Urinary bladder (tissue), 3 donors: ENCODE measurements at regions not wholly inside any gene's neighbourhood (a gene's known extent, or its start where the extent isn't known, plus 50 kb on each side); places are given as distances from the start of the nearest gene placed in this dataset.
"Not testable (repeated sequence)": the region's sequence is repeated elsewhere in the genome, so short reads cannot be mapped to it uniquely, and the experiment has no call there.

Source experiments
- DNase-seq: peaks from one replicate; pipeline ENCODE4 v3.0.0-alpha.2; 2015; ENCODE audit errors: extremely low spot score
- H3K27ac ChIP-seq: one replicate; pipeline ENCODE4 v1.5.1; 2013; ENCODE audit warnings: low read depth, mild to moderate bottlenecking, moderate library complexity
- H3K36me3 ChIP-seq: one replicate; pipeline ENCODE4 v1.6.1; 2013; ENCODE audit warnings: mild to moderate bottlenecking, moderate library complexity; ENCODE audit not compliant: insufficient read depth
- H3K4me1 ChIP-seq: one replicate; pipeline ENCODE4 v1.6.1; 2013; ENCODE audit warnings: mild to moderate bottlenecking, moderate library complexity; ENCODE audit not compliant: insufficient read depth
- H3K4me3 ChIP-seq: one replicate; pipeline ENCODE4 v1.5.1; 2013; ENCODE audit warnings: low read depth, low read length
- WGBS: extraction: QIAGEN DNeasy Blood & Tissue Kit; methylation state at CpG from one replicate; pipeline ENCODE4 v1.1.7; 2013; 5-methylcytosine and 5-hydroxymethylcytosine counted together
- donor health status: healthy with polysubstance abuse.
- donor health status: healthy.

DNA sequence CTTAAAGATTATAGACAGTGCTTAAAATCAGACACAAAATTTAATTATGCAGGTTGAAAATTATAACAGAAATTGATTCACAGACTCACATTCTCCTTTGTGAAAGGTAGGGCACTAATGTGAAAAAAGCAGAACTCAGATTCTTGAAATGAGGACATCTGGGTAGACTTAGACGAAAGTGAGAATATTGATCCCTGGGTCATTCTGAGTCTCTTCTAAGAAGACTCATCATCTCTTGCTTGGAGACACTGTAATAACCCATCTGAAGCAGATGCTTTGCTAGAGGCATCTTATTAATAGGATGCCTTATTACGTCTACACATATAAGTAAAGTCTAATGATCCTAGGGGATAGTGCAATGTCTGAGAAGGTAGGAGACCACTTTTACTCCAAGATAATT is 274.4 kb downstream of the HINT1 start:
- H3K4me1 ChIP-seq = no peaks in the 10 kb centered on the region

DNA sequence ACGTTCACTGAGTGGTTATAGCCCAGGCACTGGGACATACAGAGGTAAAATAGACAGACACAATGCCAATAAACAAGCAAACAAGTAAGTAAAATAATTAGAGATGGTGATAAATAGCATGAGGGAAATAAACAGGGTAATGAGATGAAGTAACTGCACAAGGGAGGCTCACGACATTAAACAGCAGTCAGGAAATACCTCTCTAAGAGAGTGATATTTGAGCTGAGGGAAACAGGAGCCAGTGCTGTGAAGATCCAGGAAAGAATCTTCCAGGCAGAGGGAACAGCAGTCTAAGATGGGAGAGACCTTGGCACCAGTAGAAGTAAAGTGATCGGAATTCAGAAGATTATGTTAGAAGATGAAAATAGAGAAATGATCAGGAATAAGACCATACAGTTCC is 279.4 kb downstream of the HINT1 start:
- WGBS = 41% methylated on average over 3 of the region's 3 CpGs
- no peaks in the 10 kb centered on the region for H3K4me1 ChIP-seq

More for the DNA sequence above, 274.4 kb downstream of the HINT1 start:
- DNase-seq = no peak
- H3K36me3 ChIP-seq = no peaks in the 10 kb centered on the region
- WGBS = 98% methylated on average over 2 of the region's 2 CpGs
- H3K27ac ChIP-seq = no peak overlapping the region
- no peak overlapping the region for H3K4me3 ChIP-seq

DNA sequence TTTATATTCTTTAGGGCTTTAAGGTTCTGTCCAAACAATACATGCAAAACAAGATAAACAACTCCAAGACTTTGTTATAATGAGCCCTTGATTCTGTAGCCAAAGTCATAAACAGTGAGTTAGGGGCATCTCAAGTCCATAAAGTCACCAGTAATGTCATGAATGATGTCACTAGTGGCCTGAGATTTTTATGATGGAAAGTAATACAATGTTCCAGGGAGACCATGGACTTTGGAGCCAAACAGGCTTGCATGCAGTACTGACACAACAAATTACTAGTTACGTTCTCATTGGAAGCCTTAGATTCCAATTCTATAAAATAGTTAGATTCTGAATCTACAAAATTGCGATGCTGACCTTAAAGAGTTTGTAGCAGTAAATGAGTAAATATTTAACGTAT is 280.0 kb downstream of the HINT1 start:
- Histone ChIP-seq H3K27ac (no peak overlapping the region), H3K4me3 (no peak overlapping the region), H3K4me1 (no peaks in the 10 kb centered on the region), H3K36me3 (no peaks in the 10 kb centered on the region)
- 47% methylated on average over 3 of the region's 3 CpGs for WGBS
- peak; percentile 10 for DNase-seq

More for the DNA sequence above, 279.4 kb downstream of the HINT1 start:
- Histone ChIP-seq H3K36me3 (no peaks in the 10 kb centered on the region), H3K27ac (no peak overlapping the region), H3K4me3 (no peak overlapping the region)
- no peak for DNase-seq

DNA sequence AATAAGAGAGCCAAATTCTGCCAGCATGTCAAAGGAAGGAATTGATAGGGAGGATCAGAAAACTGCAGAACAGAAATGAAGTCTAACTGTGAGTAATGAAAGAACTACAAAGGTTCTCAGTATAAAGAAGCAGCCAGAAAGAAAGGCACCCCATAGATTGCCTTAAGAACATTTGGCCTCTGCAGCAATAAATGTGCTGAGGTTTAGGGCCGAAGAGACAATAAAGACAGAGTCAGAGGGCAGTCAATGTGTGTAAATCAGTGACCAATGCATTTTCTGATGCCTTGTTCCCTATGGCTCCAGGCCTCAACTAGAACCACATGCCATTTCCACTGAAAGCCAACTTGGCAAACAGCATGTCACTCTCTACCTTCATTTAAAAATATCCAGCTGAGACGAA is 281.0 kb downstream of the HINT1 start:
- H3K27ac ChIP-seq = no peak overlapping the region
- DNase-seq = no peak
- WGBS = 59% methylated on average over 2 of the region's 2 CpGs
- no peaks in the 10 kb centered on the region for H3K4me1 ChIP-seq
- H3K4me3 ChIP-seq = no peak overlapping the region
- no peaks in the 10 kb centered on the region for H3K36me3 ChIP-seq

DNA sequence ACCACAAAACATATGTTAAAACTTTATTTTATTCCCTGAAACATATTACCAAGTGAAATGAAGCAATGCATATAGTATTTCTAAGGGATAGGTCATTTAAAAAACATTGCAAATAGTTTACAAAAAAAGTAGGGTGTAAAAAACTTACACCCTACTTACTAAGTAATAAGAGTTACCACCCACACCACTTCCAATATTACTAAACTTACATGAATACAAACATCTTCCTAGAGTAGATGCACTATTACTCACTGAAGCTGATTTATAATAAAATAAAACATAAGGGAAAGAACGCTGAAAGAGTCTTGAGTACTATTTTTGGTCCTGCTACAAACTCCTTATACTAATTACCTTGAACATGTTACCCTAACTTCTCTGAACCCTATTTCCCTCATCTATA is 289.4 kb downstream of the HINT1 start:
- H3K4me3 ChIP-seq = no peak overlapping the region
- H3K36me3 ChIP-seq = no peaks in the 10 kb centered on the region
- 75% methylated on average over 1 of the region's 1 CpG for WGBS

DNA sequence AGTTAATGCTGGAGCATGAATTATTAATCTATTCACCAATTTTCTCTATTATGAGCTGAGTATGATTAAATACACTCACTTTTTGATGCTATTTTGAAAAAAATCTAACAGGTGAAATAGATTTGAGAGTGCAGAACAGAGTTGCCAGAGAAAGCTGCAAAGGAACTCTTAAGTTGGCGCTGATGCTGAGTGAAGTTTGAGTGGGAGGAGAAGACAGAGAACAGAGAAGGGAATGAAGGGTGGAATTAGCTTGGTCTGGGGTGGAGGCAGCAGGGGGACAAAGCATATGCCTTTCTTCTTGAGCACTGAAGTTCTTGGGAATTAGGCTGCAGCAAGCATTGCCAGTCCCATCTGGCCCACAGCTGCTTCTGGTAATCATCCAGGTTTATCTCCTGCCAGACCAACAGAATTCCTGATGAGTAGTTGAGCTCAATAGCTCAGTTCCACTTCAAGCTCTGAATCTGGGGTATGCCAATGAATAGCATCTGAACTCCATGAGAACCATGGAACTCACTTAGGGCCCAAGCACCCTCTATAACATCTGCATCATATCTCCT is 290.1 kb downstream of the HINT1 start:
- Histone ChIP-seq H3K36me3 (no peaks in the 10 kb centered on the region), H3K4me1 (no peaks in the 10 kb centered on the region), H3K4me3 (no peak overlapping the region), H3K27ac (no peak overlapping the region)
- 79% methylated on average over 1 of the region's 1 CpG for WGBS
- DNase-seq = no peak

More for the DNA sequence above, 289.4 kb downstream of the HINT1 start:
- no peak for DNase-seq
- Histone ChIP-seq H3K4me1 (no peaks in the 10 kb centered on the region), H3K27ac (no peak overlapping the region)

DNA sequence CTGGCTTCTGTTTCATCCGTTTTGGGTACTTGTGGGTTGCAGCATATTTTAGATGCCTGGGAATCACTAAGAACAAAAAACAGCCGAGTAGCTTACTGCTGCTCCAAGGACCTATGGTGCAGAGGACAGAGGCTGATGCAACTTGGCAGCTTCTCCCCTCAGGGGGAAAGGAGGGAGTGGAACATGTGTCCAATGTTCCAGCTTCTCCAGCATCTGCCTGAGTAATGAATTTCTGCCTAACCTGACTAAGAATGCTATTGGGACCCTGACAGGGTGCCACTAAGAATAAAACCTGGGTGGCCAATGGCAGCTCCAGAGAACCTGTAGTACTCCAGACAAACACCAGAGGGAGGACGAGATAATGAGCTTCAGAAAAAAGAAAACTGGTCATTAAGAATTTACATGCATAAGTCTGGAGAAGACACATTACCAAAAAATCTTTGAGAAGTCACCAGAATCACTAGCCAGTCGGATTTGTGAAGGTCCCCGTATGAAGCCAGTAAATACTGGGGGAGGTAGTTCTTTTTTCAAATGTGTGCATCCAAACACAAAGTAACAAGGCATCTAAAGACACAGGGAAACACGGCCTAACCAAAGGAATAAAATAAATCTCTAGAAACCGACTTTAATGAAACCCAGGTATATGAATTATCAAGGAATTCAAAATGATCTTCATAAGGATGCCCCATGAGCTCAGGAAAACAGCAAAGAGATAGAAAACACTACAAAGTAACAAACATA is 293.5 kb downstream of the HINT1 start:
- no peak overlapping the region for H3K27ac ChIP-seq
- 78% methylated on average over 7 of the region's 7 CpGs for WGBS
- DNase-seq = no peak
- H3K4me3 ChIP-seq = no peak overlapping the region
- no peaks in the 10 kb centered on the region for H3K36me3 ChIP-seq
- no peaks in the 10 kb centered on the region for H3K4me1 ChIP-seq

DNA sequence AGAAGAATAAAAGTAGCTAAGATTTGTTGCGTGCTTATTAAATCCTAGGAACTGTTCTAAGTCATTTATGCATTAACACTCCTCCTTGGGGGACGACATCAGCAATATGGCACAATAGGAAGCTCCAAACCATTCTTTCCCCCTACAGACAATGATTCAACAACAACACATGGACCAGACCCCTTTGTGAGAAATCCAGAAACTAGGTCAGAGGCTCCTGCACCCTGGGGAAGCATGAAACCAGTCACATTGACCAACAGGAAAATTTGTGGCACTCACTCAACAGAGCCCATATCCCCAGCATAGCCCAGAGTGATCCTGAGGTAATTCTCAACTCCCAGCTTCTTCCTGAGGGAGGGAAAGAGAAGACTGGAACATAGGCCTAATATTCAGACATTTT is 294.4 kb downstream of the HINT1 start:
- no peak for DNase-seq
- Histone ChIP-seq H3K4me3 (no peak overlapping the region), H3K27ac (no peak overlapping the region), H3K4me1 (no peaks in the 10 kb centered on the region), H3K36me3 (no peaks in the 10 kb centered on the region)
- 96% methylated on average over 2 of the region's 2 CpGs for WGBS

DNA sequence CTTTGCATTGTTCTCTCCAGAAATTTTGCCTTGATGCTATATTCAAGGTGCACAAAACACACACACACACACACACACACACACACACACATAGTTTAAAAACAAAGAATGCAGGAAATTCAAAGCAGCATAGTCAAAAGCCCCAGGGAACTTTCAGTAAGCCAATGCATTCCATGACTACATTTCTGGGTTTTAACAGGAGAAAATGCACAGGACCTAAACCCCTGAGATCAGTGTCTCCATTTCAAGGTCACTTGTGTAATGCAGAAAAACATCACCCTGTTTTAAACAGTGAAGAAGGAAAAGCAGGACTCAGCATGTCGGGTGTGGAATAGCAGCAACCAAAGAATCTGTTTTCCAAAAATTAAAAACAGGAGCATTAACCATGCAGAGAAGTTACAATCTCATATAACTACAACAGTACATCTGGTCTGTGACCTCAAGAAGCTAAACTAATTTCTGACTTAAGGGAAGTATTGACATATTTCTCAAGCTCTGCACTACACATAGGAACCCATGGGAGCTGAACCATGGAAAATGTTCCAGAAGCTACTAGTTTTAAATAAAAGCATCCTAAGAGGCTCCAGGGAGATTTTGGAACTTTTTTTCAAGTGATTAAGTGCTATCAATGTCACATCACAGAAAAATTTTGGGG is 296.7 kb downstream of the HINT1 start:
- WGBS = 39% methylated on average over 1 of the region's 1 CpG
- Histone ChIP-seq H3K4me3 (no peak overlapping the region), H3K36me3 (no peaks in the 10 kb centered on the region), H3K4me1 (no peaks in the 10 kb centered on the region), H3K27ac (no peak overlapping the region)
- no peak for DNase-seq

DNA sequence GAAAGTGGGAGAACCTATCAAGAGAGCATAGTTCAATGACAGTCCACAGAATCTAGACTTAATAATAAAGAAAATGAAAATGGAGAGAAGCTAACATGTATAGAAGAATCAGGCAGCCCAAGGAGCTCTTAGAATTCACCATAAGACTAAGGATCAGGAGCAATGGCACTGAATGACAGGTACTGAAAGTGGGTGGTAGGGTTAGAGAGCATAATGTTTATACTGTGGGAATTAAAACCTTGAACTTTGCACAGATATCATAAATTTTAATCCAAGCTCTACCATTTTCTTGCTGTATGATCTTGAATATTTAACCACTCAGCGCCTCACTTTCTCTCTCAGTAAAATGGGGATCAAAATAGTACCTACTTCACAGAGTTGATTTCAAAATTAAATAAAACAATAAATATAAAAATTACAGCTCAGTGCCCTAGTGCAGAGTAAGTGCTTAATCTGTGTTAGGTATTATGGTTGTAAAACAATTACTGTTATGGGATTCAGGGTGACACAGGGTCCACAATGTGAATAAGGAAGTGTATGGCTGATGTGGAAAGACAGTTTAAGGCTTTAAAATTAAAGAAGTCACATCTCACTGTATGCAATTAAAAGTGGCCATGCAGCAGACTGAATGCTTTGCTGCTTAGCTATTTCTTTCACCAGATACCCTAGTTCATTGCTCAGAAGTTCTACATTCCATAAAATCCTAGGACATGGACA is 319.8 kb downstream of the HINT1 start:
- Histone ChIP-seq H3K27ac (no peak overlapping the region), H3K4me3 (no peak overlapping the region), H3K4me1 (no peaks in the 10 kb centered on the region), H3K36me3 (no peaks in the 10 kb centered on the region)
- WGBS = 97% methylated on average over 1 of the region's 1 CpG
- no peak for DNase-seq

DNA sequence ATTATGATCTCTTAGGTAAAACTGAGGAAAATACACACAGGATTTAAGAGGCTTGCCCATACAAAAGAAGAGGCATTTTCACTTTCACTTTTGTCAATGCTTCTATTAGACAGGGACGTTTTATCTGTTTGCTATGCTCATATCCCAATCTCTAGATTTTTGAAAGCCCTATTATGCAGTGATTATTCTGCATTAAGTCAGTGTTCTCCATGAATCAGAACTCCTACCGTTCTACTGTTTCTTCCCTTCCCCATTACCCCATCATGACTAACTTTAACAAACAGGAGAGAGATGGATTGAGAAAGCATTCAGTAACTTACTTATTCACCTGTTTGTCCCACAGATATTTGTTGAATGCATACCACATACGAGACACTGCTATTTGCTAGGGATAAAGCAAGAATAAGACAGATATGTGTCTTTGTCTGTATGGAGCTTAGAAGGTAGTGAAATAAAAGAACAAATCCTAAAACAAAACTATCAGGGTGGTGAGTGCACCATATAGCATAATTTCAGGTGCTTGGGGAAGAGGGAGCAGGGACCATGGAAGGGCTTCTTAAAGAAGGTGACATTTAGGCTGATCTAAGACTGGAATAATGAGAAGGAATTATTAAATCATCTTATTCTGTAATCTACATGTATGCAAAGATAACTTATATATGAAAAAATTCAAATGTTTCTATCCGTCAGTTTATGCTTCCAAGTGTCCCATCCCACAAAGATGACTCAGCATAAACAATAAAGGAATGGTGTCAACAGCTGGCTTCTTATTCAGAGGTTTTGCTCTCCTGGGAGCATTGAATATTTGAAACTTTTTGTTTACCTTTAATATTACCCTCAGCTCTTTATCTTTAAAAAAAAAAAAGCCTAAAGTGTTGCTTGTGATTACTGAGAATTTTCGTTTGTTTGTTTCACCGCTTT is 328.1 kb downstream of the HINT1 start:
- 50% methylated on average over 6 of the region's 6 CpGs for WGBS
- H3K27ac ChIP-seq = no peak overlapping the region
- H3K4me1 ChIP-seq = no peaks in the 10 kb centered on the region
- no peaks in the 10 kb centered on the region for H3K36me3 ChIP-seq
- peak overlapping the region; percentile 25 for H3K4me3 ChIP-seq
- no peak for DNase-seq

DNA sequence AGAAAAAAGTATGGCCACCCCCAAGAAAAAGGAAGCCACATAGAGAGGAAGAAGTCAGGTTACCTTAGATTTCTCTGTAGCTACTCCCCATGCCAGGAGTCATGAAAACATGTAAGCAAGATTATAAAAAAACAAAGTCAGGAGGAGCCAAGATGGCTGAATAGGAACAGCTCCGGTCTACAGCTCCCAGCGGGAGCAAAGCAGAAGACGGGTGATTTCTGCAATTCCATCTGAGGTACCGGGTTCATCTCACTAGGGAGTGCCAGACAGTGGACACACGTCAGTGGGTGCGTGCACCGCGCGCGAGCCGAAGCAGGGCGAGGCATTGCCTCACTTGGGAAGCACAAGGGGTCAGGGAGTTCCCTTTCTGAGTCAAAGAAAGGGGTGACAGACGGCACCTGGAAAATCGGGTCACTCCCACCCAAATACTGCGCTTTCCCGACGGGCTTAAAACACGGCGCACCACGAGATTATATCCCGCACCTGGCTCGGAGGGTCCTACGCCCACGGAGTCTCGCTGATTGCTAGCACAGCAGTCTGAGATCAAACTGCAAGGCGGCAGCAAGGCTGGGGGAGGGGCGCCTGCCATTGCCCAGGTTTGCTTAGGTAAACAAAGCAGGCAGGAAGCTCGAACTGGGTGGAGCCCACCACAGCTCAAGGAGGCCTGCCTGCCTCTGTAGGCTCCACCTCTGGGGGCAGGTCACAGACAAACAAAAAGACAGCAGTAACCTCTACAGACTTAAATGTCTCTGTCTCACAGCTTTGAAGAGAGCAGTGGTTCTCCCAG is 347.3 kb downstream of the HINT1 start:
- H3K27ac ChIP-seq, H3K4me1 ChIP-seq, H3K36me3 ChIP-seq, H3K4me3 ChIP-seq, DNase-seq: not testable (repeated sequence)
- 95% methylated on average over 28 of the region's 28 CpGs for WGBS
